Fibroblast of lung (primary cell): ENCODE measurements at regions not wholly inside any gene's neighbourhood (a gene's known extent, or its start where the extent isn't known, plus 50 kb on each side); places are given as distances from the start of the nearest gene placed in this dataset.

Experiments
- CTCF ChIP-seq, 2 donors: IDR thresholded peaks in 1 of 2; conservative IDR thresholded peaks in 1 of 2; 1 replicate in 1 of 2; 2 replicates in 1 of 2; pipeline ENCODE4 v1.5.1; 2011 to 2012; ENCODE audit warnings: low read length in 2 of 2, control low read depth in 1 of 2, inconsistent platforms in 1 of 2, low read depth in 1 of 2, mild to moderate bottlenecking in 1 of 2
- EZH2 ChIP-seq: IDR thresholded peaks from 2 replicates; pipeline ENCODE4 v1.5.1; 2012; ENCODE audit warnings: low read length, control low read depth, mild to moderate bottlenecking; ENCODE audit errors: missing control alignments

DNA sequence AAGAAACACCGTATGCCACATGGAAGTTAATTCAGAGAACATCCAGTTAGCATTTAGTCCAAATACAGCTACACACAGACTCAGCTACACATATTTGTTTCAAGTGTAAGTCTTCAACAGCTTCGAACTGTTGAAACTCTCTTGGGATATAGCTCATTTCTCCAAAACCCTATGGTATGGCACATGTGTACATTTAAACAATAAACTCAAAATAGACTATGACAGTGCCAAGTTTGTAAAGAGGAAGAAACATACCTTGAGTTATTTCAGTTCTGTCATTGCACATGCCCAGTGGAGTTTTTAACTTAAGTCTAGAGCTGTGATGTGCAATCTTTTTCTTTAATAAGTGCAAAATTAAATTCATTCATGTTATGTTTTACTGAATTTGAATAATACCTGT, 155.1 kb upstream of the RAI14 start:
- no peak for TF ChIP-seq CTCF (conservative IDR thresholded peaks at IDR 0.05 in 1 of 2, IDR thresholded peaks at IDR 0.05 in 1 of 2; ENCODE audit: low read depth in 1 of 2, low read length in 2 of 2)
- TF ChIP-seq EZH2 = no peak
